H9 (cell line): ENCODE measurements at regions not wholly inside any gene's neighbourhood (a gene's known extent, or its start where the extent isn't known, plus 50 kb on each side); places are given as distances from the start of the nearest gene placed in this dataset.
"Not testable (repeated sequence)": the region's sequence is repeated elsewhere in the genome, so short reads cannot be mapped to it uniquely, and the experiment has no call there.

Source experiments
- DNase-seq: peaks from one replicate; pipeline ENCODE4 v3.0.0-alpha.2; 2017
- H2AFZ ChIP-seq: one replicate; pipeline ENCODE4 v1.6.1; 2013; ENCODE audit warnings: mild to moderate bottlenecking, low read length, control low read depth, moderate library complexity
- H2AK5ac ChIP-seq: 2 replicates; pipeline ENCODE4 v1.6.1; 2013; ENCODE audit warnings: low read length, control low read depth, mixed read lengths; ENCODE audit not compliant: insufficient read length
- H2BK120ac ChIP-seq: one replicate; pipeline ENCODE4 v1.6.1; 2013; ENCODE audit warnings: low read depth, mild to moderate bottlenecking, low read length, control low read depth, inconsistent platforms; ENCODE audit not compliant: poor library complexity, severe bottlenecking
- H2BK12ac ChIP-seq: 2 replicates; pipeline ENCODE4 v1.6.1; 2013; ENCODE audit warnings: low read length, control low read depth, mixed read lengths, low read depth; ENCODE audit not compliant: insufficient read length
- H2BK15ac ChIP-seq: 2 replicates; pipeline ENCODE4 v1.6.1; 2013; ENCODE audit warnings: low read depth, low read length, control low read depth
- H2BK20ac ChIP-seq: one replicate; pipeline ENCODE4 v1.6.1; 2013; ENCODE audit warnings: low read depth, mild to moderate bottlenecking, low read length, control low read depth, inconsistent platforms; ENCODE audit not compliant: poor library complexity, severe bottlenecking
- H2BK5ac ChIP-seq: 2 replicates; pipeline ENCODE4 v1.6.1; 2013; ENCODE audit warnings: low read length, control low read depth, mixed read lengths; ENCODE audit not compliant: insufficient read length
- H3K14ac ChIP-seq: 2 replicates; pipeline ENCODE4 v1.6.1; 2013; ENCODE audit warnings: low read length, control low read depth; ENCODE audit not compliant: insufficient read depth
- H3K18ac ChIP-seq: 2 replicates; pipeline ENCODE4 v1.6.1; 2013; ENCODE audit warnings: low read depth, mild to moderate bottlenecking, mixed read lengths, low read length, control low read depth; ENCODE audit not compliant: insufficient read length
- H3K23ac ChIP-seq: 2 replicates; pipeline ENCODE4 v1.6.1; 2013; ENCODE audit warnings: low read length, control low read depth, mixed read lengths, low read depth; ENCODE audit not compliant: insufficient read length
- H3K23me2 ChIP-seq: 2 replicates; pipeline ENCODE4 v1.6.1; 2013; ENCODE audit warnings: low read depth, mild to moderate bottlenecking, mixed read lengths, low read length, control low read depth; ENCODE audit not compliant: insufficient read length, poor library complexity, severe bottlenecking
- H3K27ac ChIP-seq: 2 replicates; pipeline ENCODE4 v1.5.1; 2013; ENCODE audit warnings: low read length, control low read depth, mixed read lengths, low read depth; ENCODE audit not compliant: insufficient read length
- H3K27me3 ChIP-seq: 2 replicates; pipeline ENCODE4 v1.6.1; 2013; ENCODE audit warnings: low read length, control low read depth, inconsistent platforms; ENCODE audit not compliant: insufficient read depth
- H3K4ac ChIP-seq: 2 replicates; pipeline ENCODE4 v1.6.1; 2013; ENCODE audit warnings: low read depth, mild to moderate bottlenecking, control low read depth, inconsistent platforms, low read length, moderate library complexity
- H3K4me1 ChIP-seq: 2 replicates; pipeline ENCODE4 v1.6.1; 2013; ENCODE audit warnings: low read length, control low read depth, inconsistent platforms; ENCODE audit not compliant: insufficient read depth
- H3K4me2 ChIP-seq: 2 replicates; pipeline ENCODE4 v1.6.1; 2013; ENCODE audit warnings: low read length, control low read depth, mixed read lengths; ENCODE audit not compliant: insufficient read length, insufficient read depth
- H3K56ac ChIP-seq: 2 replicates; pipeline ENCODE4 v1.6.1; 2013; ENCODE audit warnings: low read depth, mild to moderate bottlenecking, mixed read lengths, low read length, control low read depth; ENCODE audit not compliant: insufficient read length
- H3K79me1 ChIP-seq: 2 replicates; pipeline ENCODE4 v1.6.1; 2013; ENCODE audit warnings: low read depth, mild to moderate bottlenecking, moderate library complexity, low read length, control low read depth, inconsistent platforms; ENCODE audit not compliant: insufficient read depth, poor library complexity, severe bottlenecking
- H3K79me2 ChIP-seq: 2 replicates; pipeline ENCODE4 v1.6.1; 2013; ENCODE audit warnings: low read length, control low read depth, inconsistent platforms; ENCODE audit not compliant: insufficient read depth
- H3K9ac ChIP-seq: 2 replicates; pipeline ENCODE4 v1.6.1; 2013; ENCODE audit warnings: low read length, control low read depth, mixed read lengths; ENCODE audit not compliant: insufficient read length; ENCODE audit errors: extremely low read depth
- H3K9me3 ChIP-seq: one replicate; pipeline ENCODE4 v1.6.1; 2013; ENCODE audit warnings: low read depth, low read length, inconsistent platforms; ENCODE audit not compliant: control insufficient read depth
- H3T11ph ChIP-seq: one replicate; pipeline ENCODE4 v1.6.1; 2013; ENCODE audit warnings: mild to moderate bottlenecking, low read length, control low read depth, inconsistent platforms
- H4K20me1 ChIP-seq: one replicate; pipeline ENCODE4 v1.6.1; 2013; ENCODE audit not compliant: control insufficient read depth, insufficient read length, insufficient read depth
- H4K5ac ChIP-seq: 2 replicates; pipeline ENCODE4 v1.6.1; 2013; ENCODE audit warnings: low read depth, mild to moderate bottlenecking, mixed read lengths, low read length, control low read depth; ENCODE audit not compliant: insufficient read length
- H4K8ac ChIP-seq: replicated peaks from 2 replicates; pipeline ENCODE4 v1.6.1; 2013; ENCODE audit warnings: low read length, control low read depth, mixed read lengths, low read depth; ENCODE audit not compliant: insufficient read length
- H4K91ac ChIP-seq: 2 replicates; pipeline ENCODE4 v1.6.1; 2013; ENCODE audit warnings: low read depth, mild to moderate bottlenecking, moderate library complexity, mixed read lengths, low read length, control low read depth; ENCODE audit not compliant: insufficient read length
- H3K27ac Mint-ChIP-seq, 3 experiments: 2 replicates in 2 of 3; 3 replicates in 1 of 3; pipeline ENCODE4 v1.8.0; 2020 to 2021; ENCODE audit warnings: mixed read lengths in 3 of 3, mild to moderate bottlenecking in 1 of 3, moderate library complexity in 1 of 3
- H3K27me3 Mint-ChIP-seq: 2 replicates; pipeline ENCODE4 v1.8.0; 2021; ENCODE audit warnings: low read depth, mild to moderate bottlenecking, moderate library complexity, mixed read lengths
- H3K36me3 Mint-ChIP-seq, 3 experiments: 2 replicates in 2 of 3; 3 replicates in 1 of 3; pipeline ENCODE4 v1.8.0; 2020 to 2021; ENCODE audit warnings: low read depth in 3 of 3, mixed read lengths in 3 of 3; ENCODE audit not compliant: insufficient read depth in 1 of 3
- H3K4me1 Mint-ChIP-seq, 2 experiments: 2 replicates each; pipeline ENCODE4 v1.8.0; 2020; ENCODE audit warnings: mixed read lengths in 2 of 2
- H3K4me3 Mint-ChIP-seq, 2 experiments: 2 replicates in 1 of 2; 3 replicates in 1 of 2; pipeline ENCODE4 v1.8.0; 2020 to 2021; ENCODE audit warnings: mild to moderate bottlenecking in 2 of 2, mixed read lengths in 2 of 2, moderate library complexity in 1 of 2
- H3K9me3 Mint-ChIP-seq, 2 experiments: 2 replicates in 1 of 2; 3 replicates in 1 of 2; pipeline ENCODE4 v1.8.0; 2020; ENCODE audit warnings: mild to moderate bottlenecking in 2 of 2, mixed read lengths in 2 of 2, moderate library complexity in 1 of 2
- WGBS: extraction: QIAGEN DNeasy Blood & Tissue Kit; methylation state at CpG from one replicate; pipeline ENCODE4 v1.1.7; 2013; ENCODE audit warnings: missing lambda C conversion rate, low lambda C conversion rate, mixed read lengths; ENCODE audit not compliant: insufficient read length; ENCODE audit errors: extremely low coverage; 5-methylcytosine and 5-hydroxymethylcytosine counted together

DNA sequence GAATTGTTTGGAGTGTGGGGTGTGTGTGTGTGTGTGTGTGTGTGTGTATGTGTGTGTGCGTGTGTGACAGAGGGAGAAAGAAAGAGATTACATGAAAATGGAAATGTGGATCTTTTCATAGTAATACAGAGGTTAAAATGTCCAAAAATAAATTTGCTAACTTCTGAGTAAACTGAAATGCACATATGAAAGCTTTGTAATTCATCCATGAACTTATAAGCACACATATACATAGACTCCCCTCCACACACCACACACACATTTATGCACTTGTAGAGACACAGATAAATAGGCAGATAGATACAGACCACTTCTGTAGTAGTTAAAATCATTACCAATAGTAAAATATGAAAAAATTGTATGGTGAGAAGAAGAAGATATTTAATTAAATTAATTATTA lies 108.2 kb upstream of the MSMB start:
- not testable (repeated sequence) for DNase-seq, H3K27me3 Mint-ChIP-seq, H2BK15ac ChIP-seq, H4K20me1 ChIP-seq, H3K36me3 Mint-ChIP-seq, H2AK5ac ChIP-seq, H3K4ac ChIP-seq, H3K4me1 Mint-ChIP-seq, H3T11ph ChIP-seq, H3K27ac ChIP-seq, H3K9ac ChIP-seq, H3K9me3 Mint-ChIP-seq, H3K27me3 ChIP-seq, H3K14ac ChIP-seq, H2BK12ac ChIP-seq, H3K27ac Mint-ChIP-seq, H3K23me2 ChIP-seq, H3K9me3 ChIP-seq, H2BK20ac ChIP-seq, H3K4me1 ChIP-seq, H3K79me1 ChIP-seq, H2BK5ac ChIP-seq, H2BK120ac ChIP-seq, H4K8ac ChIP-seq, H3K4me3 Mint-ChIP-seq, H3K56ac ChIP-seq, H3K23ac ChIP-seq, H3K18ac ChIP-seq, H3K79me2 ChIP-seq, H4K91ac ChIP-seq, H2AFZ ChIP-seq, H4K5ac ChIP-seq, H3K4me2 ChIP-seq
- no CpG with 5 or more reads among the region's 1 CpG for WGBS

DNA sequence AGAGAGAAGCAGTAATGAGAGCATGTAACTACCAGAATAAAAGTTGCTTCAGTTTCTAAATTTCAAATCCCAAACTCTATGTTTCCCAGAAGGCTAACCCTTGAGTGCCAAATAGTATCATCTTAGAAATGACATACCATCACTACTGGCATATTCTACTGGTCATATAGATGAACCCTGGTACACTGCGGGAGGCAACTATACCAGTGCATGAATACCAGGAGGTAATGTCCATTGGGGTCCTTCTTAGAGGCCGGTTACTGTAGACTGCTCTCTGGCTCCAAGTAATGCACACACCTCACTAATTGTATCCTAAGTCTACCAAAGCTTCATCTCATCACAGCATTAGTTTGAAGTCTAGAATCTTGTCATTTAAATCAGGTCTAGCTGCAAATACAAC lies 108.6 kb upstream of the MSMB start:
- H4K91ac ChIP-seq, H3K36me3 Mint-ChIP-seq, H4K8ac ChIP-seq, H2BK20ac ChIP-seq, H3K4me1 Mint-ChIP-seq, H2BK12ac ChIP-seq, H4K20me1 ChIP-seq, H3K27me3 Mint-ChIP-seq, H3K4me1 ChIP-seq, H3K9me3 ChIP-seq, H3K9me3 Mint-ChIP-seq, H2BK120ac ChIP-seq, H4K5ac ChIP-seq, H3K56ac ChIP-seq, H3T11ph ChIP-seq, H3K4me3 Mint-ChIP-seq, H2BK15ac ChIP-seq, H2AFZ ChIP-seq, H3K27ac Mint-ChIP-seq, H3K23me2 ChIP-seq, H3K4ac ChIP-seq, H3K9ac ChIP-seq, H3K14ac ChIP-seq, H3K18ac ChIP-seq, H2BK5ac ChIP-seq, H3K4me2 ChIP-seq, DNase-seq, H3K79me2 ChIP-seq, H3K27ac ChIP-seq, H2AK5ac ChIP-seq, H3K79me1 ChIP-seq, H3K27me3 ChIP-seq, H3K23ac ChIP-seq: not testable (repeated sequence)
- WGBS = no CpG with 5 or more reads among the region's 2 CpGs

DNA sequence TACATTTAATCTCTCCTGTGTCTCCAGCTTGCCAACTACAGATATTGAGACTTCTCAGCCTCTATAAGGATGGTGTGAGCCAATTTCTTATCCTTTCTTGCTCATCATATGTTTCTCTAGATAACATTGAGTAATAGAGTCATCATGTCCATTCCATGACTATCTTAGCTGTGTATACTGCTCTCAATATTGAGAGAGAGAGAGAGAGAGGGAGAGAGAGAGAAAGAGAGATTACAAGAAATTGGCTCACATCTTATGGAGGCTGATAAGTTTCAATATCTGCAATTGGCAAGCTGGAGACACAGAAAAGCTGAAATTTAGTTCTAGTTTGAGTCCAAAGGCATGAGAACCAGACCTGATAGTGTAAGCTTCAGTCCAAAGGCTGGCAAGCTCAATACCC lies 110.8 kb upstream of the MSMB start:
- not testable (repeated sequence) for H3K27ac ChIP-seq, H3T11ph ChIP-seq, H3K4me1 Mint-ChIP-seq, H3K23ac ChIP-seq, H3K27me3 ChIP-seq, H4K20me1 ChIP-seq, H3K4me1 ChIP-seq, H3K9me3 Mint-ChIP-seq, H3K4me2 ChIP-seq, H3K36me3 Mint-ChIP-seq, H3K27me3 Mint-ChIP-seq, DNase-seq, H4K5ac ChIP-seq, H3K14ac ChIP-seq, H2BK5ac ChIP-seq, H3K9me3 ChIP-seq, H3K18ac ChIP-seq, H4K8ac ChIP-seq, H3K4me3 Mint-ChIP-seq, H2BK12ac ChIP-seq, H2BK120ac ChIP-seq, H3K79me2 ChIP-seq, H3K4ac ChIP-seq, H2BK15ac ChIP-seq, H3K23me2 ChIP-seq, H2AFZ ChIP-seq, H3K56ac ChIP-seq, H4K91ac ChIP-seq, H2AK5ac ChIP-seq, H3K9ac ChIP-seq, H3K79me1 ChIP-seq, H3K27ac Mint-ChIP-seq, H2BK20ac ChIP-seq
